G401 (cell line): ENCODE measurements at regions not wholly inside any gene's neighbourhood (a gene's known extent, or its start where the extent isn't known, plus 50 kb on each side); places are given as distances from the start of the nearest gene placed in this dataset.
"Not testable (repeated sequence)": the region's sequence is repeated elsewhere in the genome, so short reads cannot be mapped to it uniquely, and the experiment has no call there.

Experiments used
- DNase-seq: peaks from one replicate; pipeline ENCODE4 v3.0.0-alpha.2; 2015; ENCODE audit warnings: low spot score
- in situ Hi-C: cut with HindIII; loops from 2 replicates; pipeline ENCODE4 v1.10.0; 2016; ENCODE audit warnings: low sequenced_read_pairs, mixed read lengths

DNA sequence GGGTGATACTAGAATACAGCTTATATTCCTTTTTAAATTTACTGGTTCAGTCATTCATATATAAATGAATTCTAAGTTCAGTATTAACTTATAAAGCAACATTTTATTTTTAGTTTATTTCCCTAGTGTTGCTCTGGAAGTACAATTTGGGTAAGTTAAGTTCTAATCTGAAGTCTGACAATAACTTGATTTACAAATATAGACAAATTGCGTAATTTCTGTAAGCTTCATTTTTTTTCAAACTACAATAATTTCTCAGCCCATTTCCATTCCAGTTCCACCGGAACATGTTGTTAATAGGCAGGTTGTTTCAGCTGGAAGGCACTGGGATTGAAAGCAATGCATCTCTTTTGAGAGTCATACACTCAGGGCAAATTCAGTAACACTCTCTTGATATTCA lies 2000.7 kb downstream of the OLFM4 start:
- in situ Hi-C loops = no loop called here
- DNase-seq = no peak

DNA sequence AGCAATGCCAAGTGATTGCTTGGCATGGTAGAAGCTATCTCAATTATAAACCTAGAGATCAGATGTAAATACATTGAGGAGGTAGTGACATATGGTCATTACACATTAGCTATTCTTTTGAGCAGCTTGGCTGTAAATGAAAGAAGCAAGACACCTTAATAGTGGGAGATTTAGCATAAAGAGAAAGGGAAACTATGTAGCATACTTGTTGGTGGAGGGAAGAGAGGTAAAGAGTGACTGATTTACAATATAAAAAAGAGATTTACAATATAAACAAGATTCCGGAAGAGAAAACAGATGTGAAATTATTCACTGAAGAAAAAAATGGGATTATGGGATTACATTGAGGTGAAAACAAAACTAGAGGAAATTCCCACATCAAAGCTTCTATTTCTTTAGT lies 2009.6 kb downstream of the OLFM4 start:
- DNase-seq = no peak
- in situ Hi-C loops = no loop called here

DNA sequence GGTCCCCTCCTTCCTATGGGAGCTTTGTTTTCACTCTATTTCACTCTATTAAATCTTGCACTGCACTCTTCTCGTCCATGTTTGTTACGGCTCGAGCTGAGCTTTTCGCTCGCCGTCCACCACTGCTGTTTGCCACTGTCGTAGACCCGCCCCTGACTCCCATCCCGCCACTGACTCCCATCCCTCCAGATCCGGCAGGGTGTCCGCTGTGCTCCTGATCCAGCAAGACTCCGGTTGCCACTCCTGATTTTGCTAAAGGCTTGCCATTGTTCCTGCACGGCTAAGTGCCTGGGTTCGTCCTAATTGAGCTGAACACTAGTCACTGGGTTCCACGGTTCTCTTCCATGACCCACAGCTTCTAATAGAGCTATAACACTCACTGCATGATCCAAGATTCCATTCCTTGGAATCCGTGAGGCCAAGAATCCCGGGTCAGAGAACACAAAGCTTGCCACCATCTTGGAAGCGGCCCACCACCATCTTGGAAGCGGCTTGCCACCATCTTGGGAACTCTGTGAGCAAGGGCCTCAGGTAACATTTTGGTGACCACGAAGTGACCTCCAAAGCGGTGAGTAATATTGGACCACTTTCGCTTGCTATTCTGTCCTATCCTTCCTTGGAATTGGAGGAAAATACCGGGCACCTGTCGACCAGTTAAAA lies 2025.4 kb downstream of the OLFM4 start:
- DNase-seq, in situ Hi-C loops: not testable (repeated sequence)

DNA sequence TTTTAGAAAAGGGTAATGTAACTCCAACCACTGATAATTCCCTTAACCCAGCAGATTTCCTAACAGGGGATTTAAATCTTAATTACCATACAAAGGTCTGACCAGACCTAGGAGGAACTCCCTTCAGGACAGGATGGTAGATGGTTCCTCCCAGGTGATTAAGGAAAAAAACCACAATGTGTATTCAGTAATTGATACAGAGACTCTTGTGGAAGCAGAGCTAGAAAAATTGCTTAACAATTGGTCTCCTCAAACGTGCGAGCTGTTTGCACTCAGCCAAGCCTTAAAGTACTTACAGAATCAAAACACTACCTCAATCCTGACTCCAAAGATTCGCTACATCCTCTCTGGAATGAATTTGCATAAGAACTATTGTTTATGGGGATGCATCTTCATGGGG lies 2027.1 kb downstream of the OLFM4 start:
- in situ Hi-C loops, DNase-seq: not testable (repeated sequence)

DNA sequence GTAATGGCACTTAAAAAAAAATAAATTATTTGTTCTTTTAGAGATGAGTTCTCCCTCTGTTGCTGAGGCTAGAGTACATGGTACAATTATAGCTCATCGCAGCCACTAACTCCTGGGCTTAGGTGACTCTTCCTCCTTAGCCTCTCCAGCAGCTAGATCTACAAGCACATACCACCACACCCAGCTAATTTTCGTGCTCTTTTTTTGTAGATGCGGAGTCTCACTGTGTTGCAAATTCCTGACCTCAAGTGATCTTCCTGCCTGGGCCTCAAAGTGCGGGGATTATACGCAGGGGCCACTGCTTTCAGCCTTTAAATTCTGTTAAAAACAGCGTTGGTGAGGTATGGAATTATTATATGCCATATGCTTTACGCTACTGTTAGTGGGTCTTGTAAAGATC lies 2034.0 kb downstream of the OLFM4 start:
- in situ Hi-C loops = no loop called here
- DNase-seq = no peak

DNA sequence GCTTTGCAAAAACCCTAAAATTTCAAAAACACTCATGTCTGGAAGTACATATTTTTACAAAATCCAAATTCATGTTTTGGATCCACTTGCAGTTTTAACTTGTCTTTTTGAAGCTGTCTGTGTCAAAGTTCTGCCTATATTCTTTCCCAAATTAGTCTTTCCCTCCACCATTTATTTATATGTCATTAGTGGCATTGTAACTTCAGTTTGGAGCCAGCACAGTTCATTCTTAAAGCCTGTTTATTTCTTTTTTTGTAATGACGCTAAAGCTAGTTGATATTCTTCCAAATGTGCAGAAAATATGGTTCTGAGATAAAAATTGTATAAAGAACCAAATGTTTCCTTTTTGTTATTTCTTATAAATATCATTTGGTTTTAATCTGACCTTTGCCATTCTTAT lies 2039.3 kb downstream of the OLFM4 start:
- in situ Hi-C loops = no loop called here
- DNase-seq = no peak

DNA sequence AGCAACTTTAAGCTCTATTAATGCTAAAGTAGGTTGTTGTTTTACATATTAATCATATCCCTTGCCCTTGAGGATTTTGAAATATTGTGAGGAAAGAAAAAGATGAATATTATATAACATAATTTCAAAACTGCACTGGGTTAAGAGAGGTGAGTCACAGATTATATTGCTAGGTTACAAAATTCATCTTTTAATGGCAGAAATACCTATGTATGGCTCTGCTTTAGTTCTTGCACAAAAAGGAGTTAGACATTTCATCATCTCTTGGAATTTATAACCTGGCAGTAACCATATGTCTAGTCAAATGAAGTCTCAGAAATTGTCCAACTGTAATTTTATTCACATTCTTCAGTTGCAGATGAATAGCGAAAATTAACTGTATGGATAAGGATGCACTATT lies 2041.1 kb downstream of the OLFM4 start:
- DNase-seq = no peak
- in situ Hi-C loops = no loop called here

DNA sequence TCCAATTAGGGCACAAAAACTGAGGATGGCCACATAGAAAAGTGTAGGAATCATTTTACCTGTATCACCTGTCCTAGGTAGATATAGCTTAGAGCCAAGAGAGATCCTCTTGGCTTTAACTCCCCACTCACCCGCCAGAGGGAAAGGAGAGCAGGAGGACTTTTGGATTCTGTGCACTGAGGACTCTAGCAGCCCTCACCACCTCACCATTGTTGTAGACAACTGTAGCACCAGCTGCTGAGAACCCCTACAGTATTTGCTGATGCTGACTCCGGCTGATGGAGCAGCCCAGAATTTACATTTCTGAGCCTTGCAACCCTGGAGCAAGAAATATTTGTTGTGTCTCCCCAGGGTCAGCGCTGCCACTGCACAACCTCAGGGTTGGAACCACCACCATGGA lies 2044.4 kb downstream of the OLFM4 start:
- in situ Hi-C loops = no loop called here
- DNase-seq = no peak

DNA sequence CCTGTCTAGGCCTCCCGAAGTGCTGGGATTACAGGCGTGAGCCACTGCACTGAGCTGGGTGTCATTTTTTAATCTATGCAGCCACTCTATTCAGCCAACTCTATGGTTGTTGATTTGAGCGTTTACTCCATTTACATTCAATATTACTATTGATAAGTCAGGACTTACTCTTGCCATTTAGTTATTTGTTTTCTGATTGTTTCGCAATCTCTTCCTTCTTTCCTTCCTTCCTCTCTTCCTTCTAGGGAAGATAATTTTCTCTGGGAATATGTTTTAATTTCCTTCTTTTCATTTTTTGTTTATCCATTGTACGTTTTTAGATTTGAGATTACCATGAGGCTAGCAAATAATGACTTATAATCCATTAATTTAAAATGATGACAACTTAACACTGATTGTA lies 2056.0 kb downstream of the OLFM4 start:
- in situ Hi-C loops = no loop called here

DNA sequence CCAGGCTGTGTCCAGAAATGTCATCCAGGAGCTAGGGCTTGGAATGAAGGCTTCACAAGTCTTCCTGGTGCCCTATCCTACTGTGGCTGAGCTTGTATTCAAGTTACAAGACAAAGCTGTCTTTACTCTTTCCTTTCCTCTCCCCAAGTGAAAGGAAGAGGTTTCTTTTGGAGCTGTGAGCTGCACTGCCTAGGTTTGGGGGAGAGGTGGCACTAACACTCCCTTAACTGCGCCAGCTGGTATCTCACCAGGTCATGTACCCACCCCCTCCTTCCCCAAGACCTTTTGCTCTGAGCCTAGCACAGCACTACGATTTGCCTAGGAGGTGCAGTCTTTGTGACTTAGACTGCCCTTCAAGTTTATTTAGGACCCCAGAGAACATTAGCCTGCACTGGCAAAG lies 2053.6 kb upstream of the PRR20A start:
- DNase-seq = no peak
- in situ Hi-C loops = no loop called here

More for the DNA sequence above, 2056.0 kb downstream of the OLFM4 start:
- no peak for DNase-seq

DNA sequence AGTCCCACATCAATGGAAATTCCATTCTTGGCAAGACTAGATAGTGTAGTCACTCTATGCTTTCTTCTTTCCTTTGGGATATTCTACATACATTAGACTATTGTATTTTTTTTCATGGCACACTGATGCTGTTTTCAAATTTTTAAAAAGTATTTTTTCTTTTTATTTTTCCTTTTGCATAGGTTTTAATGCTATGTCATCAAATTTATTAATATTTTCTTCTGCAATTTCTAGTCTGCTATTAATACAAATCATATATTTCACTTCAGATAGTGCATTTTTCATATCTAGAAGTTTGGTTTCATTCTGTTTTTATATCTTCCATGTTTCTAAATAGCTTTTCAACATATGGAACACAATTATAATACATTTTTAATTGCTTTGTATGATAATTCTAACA lies 2050.1 kb upstream of the PRR20A start:
- in situ Hi-C loops = no loop called here
- DNase-seq = no peak

DNA sequence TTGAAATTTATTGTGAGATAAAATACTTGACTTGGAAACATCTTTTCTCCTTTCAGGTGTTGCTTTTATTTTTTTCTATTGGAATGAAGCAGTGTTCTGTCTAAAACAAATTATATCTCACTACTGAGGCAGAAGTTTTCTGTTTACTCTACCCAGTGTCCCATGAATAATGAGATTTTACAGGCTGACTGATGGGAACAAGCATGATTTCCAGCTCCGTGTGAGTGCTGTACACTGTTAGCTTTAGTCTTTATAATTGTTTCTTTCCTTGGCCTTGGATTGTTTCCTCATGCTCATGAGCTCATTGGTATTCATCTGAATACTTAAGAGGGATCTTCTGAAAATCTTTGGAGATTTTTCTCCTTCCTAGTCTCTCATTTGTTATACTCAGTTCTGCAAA lies 2049.5 kb upstream of the PRR20A start:
- in situ Hi-C loops = no loop called here
- DNase-seq = no peak

DNA sequence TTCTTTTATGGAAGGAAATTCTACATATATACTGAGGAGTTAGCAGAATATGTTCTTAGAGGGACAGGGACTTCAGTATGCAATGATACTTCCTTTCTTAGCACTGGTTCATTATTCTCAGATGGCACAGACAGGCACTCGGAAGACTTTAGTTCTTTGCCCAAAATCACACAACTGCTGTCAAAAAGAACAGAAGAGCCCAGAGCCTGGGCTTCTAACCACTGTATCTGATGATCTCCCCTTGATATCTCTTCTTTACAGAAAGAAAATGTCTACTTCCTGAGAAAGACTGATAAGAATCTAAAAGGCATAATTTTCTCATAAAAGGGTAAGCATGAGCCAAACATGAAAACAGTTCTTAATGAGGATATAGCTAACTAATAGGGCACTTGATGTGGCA lies 2034.2 kb upstream of the PRR20A start:
- no peak for DNase-seq
- in situ Hi-C loops = no loop called here

DNA sequence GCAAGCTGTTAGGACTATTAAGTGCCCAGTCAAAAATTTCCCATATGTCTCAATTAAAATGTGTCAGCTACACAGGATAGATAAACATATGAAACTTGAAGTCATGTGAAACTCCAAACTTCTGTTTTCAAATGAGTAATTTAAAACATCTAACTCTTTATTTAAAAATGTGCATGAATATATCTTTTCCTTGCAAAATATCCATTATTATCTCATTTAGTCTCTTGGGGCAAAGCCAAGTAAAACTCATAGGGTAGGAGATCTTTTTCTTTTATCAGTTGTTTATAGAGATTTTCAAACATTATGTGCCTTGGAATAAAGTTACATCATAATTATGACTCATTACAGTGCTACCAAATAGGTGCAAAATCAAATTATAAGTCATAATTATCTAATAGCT lies 2020.1 kb upstream of the PRR20A start:
- in situ Hi-C loops = no loop called here
- DNase-seq = no peak

DNA sequence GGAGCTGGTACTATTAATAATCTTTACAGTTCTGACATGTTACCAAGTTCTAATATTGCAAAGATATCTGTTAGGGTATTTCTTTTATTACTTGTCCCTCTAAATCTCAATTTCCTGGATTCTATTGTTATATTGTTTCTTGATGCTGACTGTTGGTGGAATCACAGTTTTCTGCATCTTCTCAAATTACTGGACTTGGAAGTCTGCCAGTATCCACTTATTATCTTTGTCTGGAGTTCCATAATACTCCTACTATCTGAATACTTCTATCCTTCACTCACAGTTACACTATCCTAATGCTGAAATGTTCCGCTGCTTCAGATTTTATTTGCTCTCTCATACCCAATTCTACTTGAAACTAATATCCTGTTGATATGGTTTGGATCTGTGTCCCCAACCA lies 1985.7 kb upstream of the PRR20A start:
- DNase-seq = no peak
- in situ Hi-C loops = no loop called here

DNA sequence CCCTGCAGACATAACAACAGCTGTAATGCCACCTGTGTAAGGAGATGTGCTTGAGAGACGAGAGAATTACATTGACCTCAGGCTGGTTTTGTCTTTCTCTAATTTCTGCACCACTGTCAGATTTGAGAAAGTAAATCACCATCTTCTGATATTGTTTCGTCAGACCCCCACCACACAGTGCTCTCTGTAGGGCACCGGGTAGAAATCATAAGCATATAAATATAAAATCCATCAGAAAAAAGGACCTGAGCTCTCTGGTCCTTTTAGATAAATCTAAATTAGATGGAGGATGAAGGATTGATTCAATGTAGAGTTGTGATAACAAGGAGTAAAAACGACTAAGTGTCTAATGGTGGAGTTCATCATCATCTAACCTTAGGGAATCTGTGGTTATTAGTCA lies 1981.0 kb upstream of the PRR20A start:
- DNase-seq = no peak
- in situ Hi-C loops = no loop called here

DNA sequence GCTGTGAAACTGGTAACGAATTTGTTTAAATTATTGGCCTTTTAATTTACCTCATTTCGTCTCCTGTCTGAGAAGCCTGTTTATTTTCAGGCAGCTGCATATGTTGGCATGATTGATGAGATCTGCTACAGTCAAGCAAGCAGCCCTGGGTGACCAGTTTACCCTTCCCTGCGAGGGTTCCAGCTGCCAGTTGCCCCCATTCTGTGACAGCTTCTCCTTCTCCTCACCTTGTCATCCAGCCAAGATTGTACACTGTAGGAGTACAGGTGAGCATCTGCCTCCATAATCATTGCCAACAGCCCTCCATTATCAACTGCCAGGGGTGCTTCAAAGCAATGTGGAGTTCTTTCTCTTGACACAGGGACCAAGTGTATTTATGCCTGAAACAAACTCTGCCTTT lies 1979.9 kb upstream of the PRR20A start:
- in situ Hi-C loops = no loop called here
- DNase-seq = peak; percentile 74

DNA sequence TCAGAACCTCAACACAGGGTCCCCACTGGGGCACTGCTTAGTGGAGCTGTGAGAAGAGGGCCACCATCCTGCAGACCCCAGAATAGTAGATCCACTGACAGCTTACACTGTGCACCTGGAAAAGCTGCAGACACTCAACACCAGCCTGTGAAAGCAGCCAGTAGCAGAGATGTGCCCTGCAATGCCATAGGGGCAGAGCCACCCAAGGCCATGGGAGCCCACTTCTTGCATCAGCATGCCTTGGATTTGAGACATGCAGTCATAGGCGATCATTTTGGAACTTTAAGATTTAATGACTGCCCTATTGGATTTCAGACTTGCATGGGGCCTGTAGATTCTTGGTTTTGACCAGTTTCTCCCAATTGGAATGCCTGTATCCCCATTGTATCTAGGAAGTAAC lies 1962.1 kb upstream of the PRR20A start:
- DNase-seq, in situ Hi-C loops: not testable (repeated sequence)

DNA sequence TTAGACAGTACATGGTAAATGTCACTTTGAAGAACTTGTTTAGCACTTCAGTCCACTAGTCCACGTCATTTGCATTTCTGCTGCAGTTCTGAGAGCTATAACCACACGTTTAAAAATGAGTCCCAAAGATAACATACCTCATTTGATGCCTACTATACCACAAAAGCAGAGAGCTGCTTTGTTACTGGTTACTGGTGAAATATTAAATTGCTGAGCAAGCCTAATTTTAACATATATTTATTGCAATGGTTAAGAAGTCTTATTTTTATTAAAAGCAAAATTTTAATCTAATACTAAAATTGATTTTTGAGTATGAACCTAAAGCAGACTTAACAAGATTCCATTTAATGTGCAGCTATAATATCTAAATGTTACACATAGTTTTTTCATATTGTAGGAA lies 1949.7 kb upstream of the PRR20A start:
- DNase-seq = no peak

DNA sequence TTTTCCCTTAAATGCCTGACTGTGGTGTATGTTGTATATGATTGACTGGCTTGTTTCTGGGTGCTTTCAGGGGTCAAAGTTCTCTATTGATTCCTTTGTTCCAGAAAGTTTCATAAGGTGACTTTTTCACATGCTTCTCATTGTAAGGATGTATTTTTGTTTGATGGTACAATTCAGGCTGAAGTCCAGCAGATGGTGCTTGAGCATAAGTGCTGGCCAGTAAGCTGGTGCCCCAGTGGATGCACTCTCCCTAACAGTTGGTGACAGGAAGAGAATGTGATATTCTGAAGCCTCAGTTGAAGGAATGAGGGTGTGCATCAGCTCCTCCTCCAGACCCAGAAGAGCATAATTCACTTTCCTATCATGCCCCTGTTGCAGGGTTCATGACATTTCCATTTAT lies 1941.6 kb upstream of the PRR20A start:
- no peak for DNase-seq
- in situ Hi-C loops = no loop called here

More for the DNA sequence above, 1949.7 kb upstream of the PRR20A start:
- in situ Hi-C loops = no loop called here

DNA sequence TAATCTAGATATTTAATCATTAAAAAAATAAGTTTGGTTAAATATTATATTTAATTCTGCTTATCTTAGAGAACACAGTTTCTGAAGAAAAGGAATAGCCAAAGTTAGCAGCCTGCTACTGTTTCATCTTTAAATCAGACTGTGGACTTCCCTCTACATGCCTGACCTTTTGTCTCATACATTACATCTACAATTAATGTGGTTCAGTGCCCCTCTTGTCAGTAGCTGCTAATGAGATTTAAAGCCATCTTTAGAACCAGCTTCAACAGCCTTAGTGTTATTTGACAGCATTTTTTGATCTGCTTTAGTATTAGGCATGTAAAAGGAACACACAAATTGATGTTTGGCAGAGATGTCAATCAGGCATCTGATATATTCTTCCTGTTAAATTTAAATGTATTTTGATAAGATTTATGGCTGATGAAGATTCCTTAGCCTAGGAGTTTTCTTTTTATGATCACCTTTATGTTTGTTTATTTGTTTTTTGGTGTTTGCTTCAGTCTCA lies 1925.8 kb upstream of the PRR20A start:
- in situ Hi-C loops = no loop called here
- DNase-seq = no peak

DNA sequence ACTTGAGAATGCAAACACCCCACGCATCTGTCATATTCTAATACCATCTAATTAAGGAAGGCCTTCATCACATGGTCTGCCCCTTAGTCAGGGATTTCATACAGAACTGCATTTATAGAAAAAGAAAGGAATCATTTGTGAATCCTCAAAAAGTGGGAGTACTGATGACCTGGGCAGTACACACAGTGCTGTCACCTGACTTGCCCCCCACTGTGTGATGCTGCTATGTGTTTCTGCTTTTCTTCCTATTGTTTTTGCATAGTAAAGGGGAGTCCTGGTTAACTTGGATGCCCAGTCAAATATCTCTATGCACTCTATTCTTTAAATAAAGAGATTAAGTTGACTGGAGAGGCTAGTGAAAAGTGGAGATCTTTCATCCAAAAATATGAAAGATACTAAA lies 1921.2 kb upstream of the PRR20A start:
- in situ Hi-C loops = no loop called here
- DNase-seq = peak; percentile 2
